Fibroblast of villous mesenchyme (primary cell): ENCODE measurements at regions not wholly inside any gene's neighbourhood (a gene's known extent, or its start where the extent isn't known, plus 50 kb on each side); places are given as distances from the start of the nearest gene placed in this dataset.

Source experiments
- DNase-seq: peaks from one replicate; pipeline ENCODE4 v3.0.0-alpha.2; 2010; ENCODE audit warnings: low read depth
- H3K4me3 ChIP-seq: 2 replicates; pipeline ENCODE4 v1.5.1; 2011; ENCODE audit warnings: low read depth, mild to moderate bottlenecking, low read length
- TF ChIP-seq, protein P1 (sequence below): IDR thresholded peaks from 2 replicates; pipeline ENCODE4 v1.5.1; 2012; ENCODE audit warnings: low read depth, mild to moderate bottlenecking, low read length; ENCODE audit not compliant: insufficient read depth

GRCh38 chr13:109693213-109693612 is 93.2 kb downstream of the IRS2 start:
- no peak overlapping the region for H3K4me3 ChIP-seq
- no peak for DNase-seq
- TF ChIP-seq, protein P1, sequence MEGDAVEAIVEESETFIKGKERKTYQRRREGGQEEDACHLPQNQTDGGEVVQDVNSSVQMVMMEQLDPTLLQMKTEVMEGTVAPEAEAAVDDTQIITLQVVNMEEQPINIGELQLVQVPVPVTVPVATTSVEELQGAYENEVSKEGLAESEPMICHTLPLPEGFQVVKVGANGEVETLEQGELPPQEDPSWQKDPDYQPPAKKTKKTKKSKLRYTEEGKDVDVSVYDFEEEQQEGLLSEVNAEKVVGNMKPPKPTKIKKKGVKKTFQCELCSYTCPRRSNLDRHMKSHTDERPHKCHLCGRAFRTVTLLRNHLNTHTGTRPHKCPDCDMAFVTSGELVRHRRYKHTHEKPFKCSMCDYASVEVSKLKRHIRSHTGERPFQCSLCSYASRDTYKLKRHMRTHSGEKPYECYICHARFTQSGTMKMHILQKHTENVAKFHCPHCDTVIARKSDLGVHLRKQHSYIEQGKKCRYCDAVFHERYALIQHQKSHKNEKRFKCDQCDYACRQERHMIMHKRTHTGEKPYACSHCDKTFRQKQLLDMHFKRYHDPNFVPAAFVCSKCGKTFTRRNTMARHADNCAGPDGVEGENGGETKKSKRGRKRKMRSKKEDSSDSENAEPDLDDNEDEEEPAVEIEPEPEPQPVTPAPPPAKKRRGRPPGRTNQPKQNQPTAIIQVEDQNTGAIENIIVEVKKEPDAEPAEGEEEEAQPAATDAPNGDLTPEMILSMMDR: no peak

DNA sequence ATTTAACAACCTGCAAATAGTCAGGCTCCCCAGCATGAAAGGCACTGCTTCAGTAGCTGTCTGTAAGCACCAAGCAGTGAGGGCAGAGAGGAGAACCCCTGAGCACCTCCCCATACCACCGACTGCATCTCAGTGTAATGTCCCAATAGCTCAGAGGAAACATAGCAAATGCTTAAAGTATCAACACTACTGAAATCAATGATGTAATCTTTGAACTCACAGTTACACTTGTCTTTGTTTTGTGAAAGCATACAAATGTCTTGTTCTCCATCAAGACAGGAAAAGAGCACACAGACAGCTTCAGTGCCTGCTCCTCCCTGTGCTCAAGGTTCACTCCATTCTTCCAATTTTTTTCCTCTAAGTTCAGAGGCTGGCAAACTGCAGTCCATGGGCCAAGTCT is 94.7 kb downstream of the IRS2 start:
- TF ChIP-seq, protein P1: no peak
- no peak for DNase-seq

GRCh38 chr13:109687559-109688448 is 98.6 kb downstream of the IRS2 start:
- H3K4me3 ChIP-seq: no peak overlapping the region
- DNase-seq: no peak
- TF ChIP-seq, protein P1: no peak

More for the DNA sequence above, 94.7 kb downstream of the IRS2 start:
- no peak overlapping the region for H3K4me3 ChIP-seq

- TF ChIP-seq, protein P1: no peak
- no peak for DNase-seq
- no peak overlapping the region for H3K4me3 ChIP-seq
Measured at GRCh38 chr13:109685203-109685602, 101.2 kb downstream of the IRS2 start.

GRCh38 chr13:109684824-109685202 is 101.6 kb downstream of the IRS2 start:
- TF ChIP-seq, protein P1: no peak
- DNase-seq: no peak
- H3K4me3 ChIP-seq: no peak overlapping the region

DNA sequence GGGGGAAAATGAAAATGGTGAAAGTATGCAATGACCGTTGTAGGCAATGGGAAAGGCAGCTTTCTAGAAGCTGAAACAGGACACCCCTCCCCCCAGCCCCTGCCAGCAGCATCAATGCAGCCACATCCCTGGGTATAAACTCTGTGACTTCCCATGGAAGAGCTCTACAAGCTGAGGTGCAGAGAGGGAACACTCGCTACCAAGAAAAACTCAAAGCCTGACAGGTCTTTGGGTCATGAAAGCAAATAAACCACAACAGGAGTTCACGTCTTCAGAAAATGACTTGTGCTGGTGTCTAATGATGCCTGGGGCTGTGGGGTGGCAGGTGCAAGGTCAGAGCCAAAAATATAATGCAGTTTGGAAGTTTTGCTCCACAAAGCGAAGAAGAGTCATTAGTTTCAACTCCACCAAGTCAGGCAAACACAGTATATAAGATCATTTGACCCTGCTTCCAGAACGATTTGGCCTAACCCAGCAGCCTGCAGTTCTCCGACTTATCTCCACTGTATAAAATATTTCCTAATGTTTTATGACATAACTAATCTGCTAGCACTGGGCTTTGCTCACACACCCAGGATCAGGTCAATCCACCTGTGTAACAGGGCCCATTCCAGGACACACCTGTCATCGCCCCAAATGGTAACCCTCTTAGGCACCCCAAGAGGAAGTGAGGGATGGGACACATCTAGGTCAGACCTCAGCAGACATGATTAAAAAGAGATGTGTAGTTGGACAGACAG is 102.1 kb downstream of the IRS2 start:
- DNase-seq: no peak
- TF ChIP-seq, protein P1: no peak
- no peak overlapping the region for H3K4me3 ChIP-seq
